ENCODE measurements at regions not wholly inside any gene's neighbourhood (a gene's known extent, or its start where the extent isn't known, plus 50 kb on each side); places are given as distances from the start of the nearest gene placed in this dataset.

- H3K36me3 Mint-ChIP-seq = no peaks in the 10 kb centered on the region
- H3K4me1 Mint-ChIP-seq (ENCODE audit: low read depth) = no peaks in the 10 kb centered on the region
- no peak overlapping the region for H3K27ac Mint-ChIP-seq
- H3K9me3 Mint-ChIP-seq (ENCODE audit: low read depth) = no peaks in the 10 kb centered on the region
- H3K4me3 Mint-ChIP-seq = no peak overlapping the region
- H3K27me3 Mint-ChIP-seq = no peaks in the 10 kb centered on the region
Observed at GRCh38 chr1:193979219-193979618, 792.8 kb upstream of the B3GALT2 start.

GRCh38 chr1:193974286-193974798, 787.9 kb upstream of the B3GALT2 start:
- Mint-ChIP-seq H3K9me3 (ENCODE audit: low read depth) (no peaks in the 10 kb centered on the region), H3K4me1 (ENCODE audit: low read depth) (no peaks in the 10 kb centered on the region), H3K27me3 (no peaks in the 10 kb centered on the region), H3K27ac (no peak overlapping the region), H3K36me3 (no peaks in the 10 kb centered on the region), H3K4me3 (no peak overlapping the region)

DNA sequence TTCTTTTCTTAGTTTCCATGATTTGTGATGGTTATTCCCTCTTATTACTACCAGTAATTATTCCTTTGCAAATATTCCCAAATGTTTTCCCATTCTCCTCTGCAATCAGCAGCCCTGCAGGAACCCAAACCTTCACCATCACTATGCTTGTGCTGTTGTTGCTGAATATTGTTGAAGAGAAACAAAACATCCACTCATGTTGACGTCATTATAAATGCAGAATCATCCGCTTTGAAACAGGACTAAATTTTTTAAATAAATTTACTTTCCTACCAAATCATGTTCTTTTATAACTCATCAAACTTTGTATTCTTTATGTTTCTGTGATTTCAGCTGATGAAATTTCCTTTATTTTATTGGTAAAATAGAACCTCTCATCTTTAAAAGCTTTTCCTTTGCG, 787.0 kb upstream of the B3GALT2 start:
- no peaks in the 10 kb centered on the region for H3K9me3 Mint-ChIP-seq (ENCODE audit: low read depth)
- H3K4me1 Mint-ChIP-seq (ENCODE audit: low read depth) = no peaks in the 10 kb centered on the region
- no peak overlapping the region for H3K27ac Mint-ChIP-seq
- no peak overlapping the region for H3K4me3 Mint-ChIP-seq
- H3K36me3 Mint-ChIP-seq = no peaks in the 10 kb centered on the region
- H3K27me3 Mint-ChIP-seq = no peaks in the 10 kb centered on the region

DNA sequence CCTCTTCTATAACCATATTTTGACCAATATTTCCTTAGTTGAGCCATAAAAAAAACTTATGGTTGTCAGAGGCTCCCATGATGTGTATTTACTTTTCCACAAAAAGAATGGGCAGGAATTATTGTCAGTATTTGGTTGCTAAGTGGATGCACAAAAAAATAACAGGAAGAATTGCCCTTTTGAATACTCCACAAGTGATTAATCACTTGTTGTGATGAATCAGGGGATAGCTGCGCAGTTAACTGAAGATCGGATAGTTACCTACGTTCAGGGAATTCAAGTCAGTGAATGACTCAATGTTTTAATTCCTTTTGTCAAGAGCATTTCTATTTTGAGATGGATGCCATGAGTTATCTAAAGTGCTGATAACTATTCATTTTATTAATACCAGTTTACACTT, 785.2 kb upstream of the B3GALT2 start:
- Mint-ChIP-seq H3K36me3 (no peaks in the 10 kb centered on the region), H3K4me3 (no peak overlapping the region), H3K27me3 (no peaks in the 10 kb centered on the region), H3K9me3 (ENCODE audit: low read depth) (no peaks in the 10 kb centered on the region), H3K4me1 (ENCODE audit: low read depth) (no peaks in the 10 kb centered on the region), H3K27ac (no peak overlapping the region)

- Mint-ChIP-seq H3K27me3 (no peaks in the 10 kb centered on the region), H3K36me3 (peaks cover 3% of the 10 kb centered on the region), H3K4me1 (ENCODE audit: low read depth) (no peaks in the 10 kb centered on the region)
Observed at GRCh38 chr1:193960499-193960898, 774.1 kb upstream of the B3GALT2 start.

GRCh38 chr1:193960040-193960439, 773.6 kb upstream of the B3GALT2 start:
- no peaks in the 10 kb centered on the region for H3K27me3 Mint-ChIP-seq
- peaks cover 4% of the 10 kb centered on the region for H3K9me3 Mint-ChIP-seq (ENCODE audit: low read depth)
- peaks cover 1% of the 10 kb centered on the region for H3K36me3 Mint-ChIP-seq
- H3K4me1 Mint-ChIP-seq (ENCODE audit: low read depth) = no peaks in the 10 kb centered on the region
- H3K4me3 Mint-ChIP-seq = no peak overlapping the region
- H3K27ac Mint-ChIP-seq = no peak overlapping the region

More at GRCh38 chr1:193960499-193960898, 774.1 kb upstream of the B3GALT2 start:
- Mint-ChIP-seq H3K27ac (no peak overlapping the region), H3K9me3 (ENCODE audit: low read depth) (peaks cover 4% of the 10 kb centered on the region), H3K4me3 (no peak overlapping the region)

DNA sequence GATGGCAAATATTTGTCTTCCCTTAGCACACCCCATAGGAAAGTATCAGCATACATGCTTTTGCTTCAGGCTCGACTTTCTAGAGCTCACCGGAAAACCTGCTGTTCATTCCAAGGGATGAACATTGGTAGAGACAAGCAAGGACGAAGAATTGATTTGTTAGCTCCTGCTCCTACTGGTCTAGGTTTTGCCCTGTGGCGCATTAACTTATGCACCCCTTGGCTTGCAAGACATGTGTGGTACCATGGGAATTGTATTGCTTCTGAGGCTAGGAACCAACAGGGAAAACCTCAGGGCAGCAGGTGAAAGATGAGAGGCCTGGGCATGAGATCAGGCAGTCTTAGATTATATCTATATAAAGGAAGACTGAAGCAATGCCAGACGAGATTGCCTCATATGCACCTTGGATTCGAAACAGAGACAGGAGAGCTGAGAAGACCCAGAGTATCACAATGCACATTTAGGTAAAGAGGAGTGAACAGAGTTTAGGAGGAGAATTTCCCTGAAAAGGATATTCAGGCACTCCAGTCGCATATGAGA, 771.2 kb upstream of the B3GALT2 start:
- no peak overlapping the region for H3K4me3 Mint-ChIP-seq
- no peaks in the 10 kb centered on the region for H3K4me1 Mint-ChIP-seq (ENCODE audit: low read depth)
- no peaks in the 10 kb centered on the region for H3K36me3 Mint-ChIP-seq
- no peaks in the 10 kb centered on the region for H3K27me3 Mint-ChIP-seq
- H3K27ac Mint-ChIP-seq = no peak overlapping the region
- peaks cover 4% of the 10 kb centered on the region for H3K9me3 Mint-ChIP-seq (ENCODE audit: low read depth)

DNA sequence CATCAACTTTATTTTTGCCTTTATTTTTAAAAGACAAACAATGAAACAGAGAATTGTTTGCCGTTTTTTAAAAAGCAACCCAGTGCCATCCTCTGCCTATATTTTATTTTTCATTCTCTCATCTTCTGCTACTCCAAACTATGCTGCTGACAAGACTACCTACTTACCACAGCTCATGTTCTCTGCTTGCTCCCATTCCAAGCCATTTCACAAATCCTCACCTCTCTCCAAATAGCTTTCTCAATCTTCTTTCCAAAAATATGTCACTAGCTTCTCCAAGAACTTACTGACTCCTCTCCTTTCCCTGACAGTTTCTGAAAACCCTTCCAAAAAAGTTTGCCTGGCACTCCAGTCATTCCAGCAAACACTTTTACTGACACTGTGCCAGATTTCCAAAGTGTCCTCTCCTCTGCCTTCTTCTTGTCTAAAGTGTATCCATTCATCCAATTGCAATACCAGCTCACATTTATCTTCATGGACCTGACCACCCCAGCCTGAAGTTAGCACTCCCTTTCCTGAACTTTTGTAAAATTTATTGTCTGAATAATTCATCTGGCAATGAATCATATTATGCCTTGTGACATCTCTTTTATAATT, 766.5 kb upstream of the B3GALT2 start:
- Mint-ChIP-seq H3K9me3 (ENCODE audit: low read depth) (peaks cover 3% of the 10 kb centered on the region), H3K4me3 (no peak overlapping the region), H3K27ac (no peak overlapping the region), H3K27me3 (no peaks in the 10 kb centered on the region), H3K4me1 (ENCODE audit: low read depth) (no peaks in the 10 kb centered on the region), H3K36me3 (no peaks in the 10 kb centered on the region)

DNA sequence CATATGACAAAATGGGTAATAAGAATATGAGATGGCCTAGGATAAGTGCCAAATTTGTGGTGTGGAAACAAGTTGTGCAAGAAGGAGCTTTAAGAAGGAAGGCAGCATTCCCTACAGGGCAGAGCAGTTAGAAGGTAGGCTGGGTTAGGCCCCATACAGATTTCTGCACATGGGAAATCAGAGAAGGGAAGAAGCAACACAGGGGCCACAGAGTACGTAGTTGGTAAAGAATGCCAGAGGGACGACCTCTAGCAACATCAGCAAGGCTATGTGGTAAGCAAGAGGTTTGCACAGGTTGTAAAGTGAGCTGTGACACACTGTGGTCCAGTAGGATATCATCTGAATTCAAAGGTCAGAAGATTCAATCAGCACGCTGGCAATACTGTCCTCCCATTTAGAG, 765.6 kb upstream of the B3GALT2 start:
- Mint-ChIP-seq H3K27me3 (no peaks in the 10 kb centered on the region), H3K36me3 (no peaks in the 10 kb centered on the region), H3K27ac (no peak overlapping the region), H3K4me3 (no peak overlapping the region), H3K4me1 (ENCODE audit: low read depth) (no peaks in the 10 kb centered on the region), H3K9me3 (ENCODE audit: low read depth) (peaks cover 2% of the 10 kb centered on the region)

GRCh38 chr1:193944454-193944853, 758.0 kb upstream of the B3GALT2 start:
- no peak overlapping the region for H3K27ac Mint-ChIP-seq
- no peaks in the 10 kb centered on the region for H3K4me1 Mint-ChIP-seq (ENCODE audit: low read depth)
- H3K4me3 Mint-ChIP-seq = no peak overlapping the region
- no peaks in the 10 kb centered on the region for H3K27me3 Mint-ChIP-seq
- peaks cover 2% of the 10 kb centered on the region for H3K36me3 Mint-ChIP-seq
- H3K9me3 Mint-ChIP-seq (ENCODE audit: low read depth) = peaks cover 8% of the 10 kb centered on the region

GRCh38 chr1:193940176-193940575, 753.8 kb upstream of the B3GALT2 start:
- H3K4me3 Mint-ChIP-seq = no peak overlapping the region
- H3K36me3 Mint-ChIP-seq = peaks cover 4% of the 10 kb centered on the region
- H3K4me1 Mint-ChIP-seq (ENCODE audit: low read depth) = no peaks in the 10 kb centered on the region
- H3K27me3 Mint-ChIP-seq = no peaks in the 10 kb centered on the region
- peaks cover 4% of the 10 kb centered on the region for H3K9me3 Mint-ChIP-seq (ENCODE audit: low read depth)
- no peak overlapping the region for H3K27ac Mint-ChIP-seq

GRCh38 chr1:193939585-193939984, 753.2 kb upstream of the B3GALT2 start:
- Mint-ChIP-seq H3K4me1 (ENCODE audit: low read depth) (no peaks in the 10 kb centered on the region), H3K9me3 (ENCODE audit: low read depth) (peaks cover 4% of the 10 kb centered on the region), H3K36me3 (peaks cover 4% of the 10 kb centered on the region), H3K27ac (no peak overlapping the region), H3K4me3 (no peak overlapping the region), H3K27me3 (no peaks in the 10 kb centered on the region)

DNA sequence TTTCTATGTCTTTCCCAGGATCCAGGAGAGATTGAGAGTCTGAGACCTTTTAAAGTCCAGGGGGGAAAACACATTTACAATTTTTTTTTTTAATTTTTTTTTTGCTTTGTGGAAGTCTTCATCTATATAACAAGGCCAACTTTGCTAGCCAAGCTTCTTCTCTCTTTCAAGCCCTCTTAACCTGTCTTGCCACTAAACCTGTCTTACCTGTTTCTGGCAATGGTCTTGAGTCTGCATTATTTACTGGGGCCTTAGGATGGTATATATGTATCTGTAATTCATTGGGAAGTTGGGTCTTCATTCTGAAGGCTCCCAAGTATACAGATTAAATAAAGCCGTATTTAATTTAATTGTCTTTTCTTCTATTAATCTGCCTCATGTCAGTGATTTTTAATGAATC, 750.9 kb upstream of the B3GALT2 start:
- no peaks in the 10 kb centered on the region for H3K27me3 Mint-ChIP-seq
- H3K4me3 Mint-ChIP-seq = no peak overlapping the region
- no peaks in the 10 kb centered on the region for H3K9me3 Mint-ChIP-seq (ENCODE audit: low read depth)
- H3K27ac Mint-ChIP-seq = no peak overlapping the region
- H3K36me3 Mint-ChIP-seq = peaks cover 2% of the 10 kb centered on the region
- no peaks in the 10 kb centered on the region for H3K4me1 Mint-ChIP-seq (ENCODE audit: low read depth)

- Mint-ChIP-seq H3K4me3 (no peak overlapping the region), H3K27me3 (no peaks in the 10 kb centered on the region), H3K27ac (no peak overlapping the region), H3K36me3 (peaks cover 5% of the 10 kb centered on the region), H3K9me3 (ENCODE audit: low read depth) (no peaks in the 10 kb centered on the region), H3K4me1 (ENCODE audit: low read depth) (no peaks in the 10 kb centered on the region)
Observed at GRCh38 chr1:193932979-193933378, 746.6 kb upstream of the B3GALT2 start.

GRCh38 chr1:193931356-193931755, 744.9 kb upstream of the B3GALT2 start:
- no peak overlapping the region for H3K4me3 Mint-ChIP-seq

More at GRCh38 chr1:193931356-193931755, 744.9 kb upstream of the B3GALT2 start:
- Mint-ChIP-seq H3K4me1 (ENCODE audit: low read depth) (no peaks in the 10 kb centered on the region), H3K36me3 (peaks cover 7% of the 10 kb centered on the region), H3K9me3 (ENCODE audit: low read depth) (no peaks in the 10 kb centered on the region), H3K27me3 (no peaks in the 10 kb centered on the region), H3K27ac (no peak overlapping the region)

Data from activated naive CD8-positive, alpha-beta T cell (primary cell).